Esophagus muscularis mucosa (tissue), 4 donors: ENCODE measurements at regions not wholly inside any gene's neighbourhood (a gene's known extent, or its start where the extent isn't known, plus 50 kb on each side); places are given as distances from the start of the nearest gene placed in this dataset.

ENCODE experiments used
- DNase-seq: peaks from one replicate; pipeline ENCODE4 v3.0.0-alpha.2; 2017; ENCODE audit errors: extremely low spot score
- H3K27ac ChIP-seq, 4 donors: fragments of 200-600 bp; sonication (generic); replicated peaks in 1 of 4; 1 replicate in 3 of 4; 2 replicates in 1 of 4; pipeline ENCODE4 v1.5.1; 2016 to 2019; ENCODE audit warnings: mild to moderate bottlenecking in 1 of 4
- H3K27me3 ChIP-seq, 4 donors: fragments of 200-600 bp; sonication (generic); one replicate each; pipeline versions ENCODE4 v1.5.1 to v1.6.0; 2016 to 2019
- H3K36me3 ChIP-seq, 4 donors: fragments of 200-600 bp; sonication (generic); one replicate each; pipeline ENCODE4 v1.5.1; 2016 to 2019
- H3K4me1 ChIP-seq, 4 donors: fragments of 200-600 bp; sonication (generic); one replicate each; pipeline ENCODE4 v1.5.1; 2016 to 2019
- H3K4me3 ChIP-seq, 4 donors: fragments of 200-600 bp; sonication (generic); 1 replicate in 2 of 4; 2 replicates in 2 of 4; pipeline ENCODE4 v1.5.1; 2016 to 2019; ENCODE audit warnings: mild to moderate bottlenecking in 4 of 4, moderate library complexity in 1 of 4
- H3K9me3 ChIP-seq, 4 donors: fragments of 200-600 bp; sonication (generic); 1 replicate in 3 of 4; 2 replicates in 1 of 4; pipeline ENCODE4 v1.5.1; 2016 to 2019
- EP300 ChIP-seq: sonication (generic); formaldehyde crosslinking; IDR thresholded peaks from one replicate; pipeline ENCODE4 v1.6.1; 2017; ENCODE audit warnings: antibody characterized with exemption
- POLR2A ChIP-seq: fragments of 450-650 bp; IDR thresholded peaks from one replicate; pipeline ENCODE4 v1.6.1; 2017; ENCODE audit warnings: antibody characterized with exemption, moderate library complexity, mild to moderate bottlenecking, low read depth
- POLR2AphosphoS5 ChIP-seq, 2 donors: sonication (generic); formaldehyde crosslinking; IDR thresholded peaks; one replicate each; pipeline ENCODE4 v1.6.1; 2017; ENCODE audit warnings: antibody characterized with exemption in 2 of 2
- WGBS: methylation state at CpG from one replicate; pipeline ENCODE4 v1.1.5; 2018; 5-methylcytosine and 5-hydroxymethylcytosine counted together
- intact Hi-C: fragments of 100-400 bp; cut with DNase I; formaldehyde crosslinking; loops from one replicate; pipeline ENCODE4 v1.15.1; 2023
- TF ChIP-seq, protein P1 (sequence below), 3 experiments: fragments of 200-600 bp in 2 of 3; fragments of 450-650 bp in 1 of 3; sonication (generic) in 2 of 3; IDR thresholded peaks; one replicate each; pipeline ENCODE4 v1.5.1; 2017 to 2019; ENCODE audit warnings: antibody characterized with exemption in 3 of 3, mild to moderate bottlenecking in 2 of 3, moderate library complexity in 1 of 3

- no peak for DNase-seq
- intact Hi-C loops, result no loop called here
- H3K27ac ChIP-seq, result no peak overlapping the region
- H3K27me3 ChIP-seq, result no peaks in the 10 kb centered on the region
- H3K4me3 ChIP-seq, result no peak overlapping the region
- no peaks in the 10 kb centered on the region for H3K4me1 ChIP-seq
- no peaks in the 10 kb centered on the region for H3K36me3 ChIP-seq
- H3K9me3 ChIP-seq, result no peaks in the 10 kb centered on the region
- no peak for TF ChIP-seq POLR2A
- 74% methylated on average over 2 of the region's 2 CpGs for WGBS
These were observed 767.7 kb downstream of the DTWD2 start for GRCh38 chr5:118220556-118221195.

DNA sequence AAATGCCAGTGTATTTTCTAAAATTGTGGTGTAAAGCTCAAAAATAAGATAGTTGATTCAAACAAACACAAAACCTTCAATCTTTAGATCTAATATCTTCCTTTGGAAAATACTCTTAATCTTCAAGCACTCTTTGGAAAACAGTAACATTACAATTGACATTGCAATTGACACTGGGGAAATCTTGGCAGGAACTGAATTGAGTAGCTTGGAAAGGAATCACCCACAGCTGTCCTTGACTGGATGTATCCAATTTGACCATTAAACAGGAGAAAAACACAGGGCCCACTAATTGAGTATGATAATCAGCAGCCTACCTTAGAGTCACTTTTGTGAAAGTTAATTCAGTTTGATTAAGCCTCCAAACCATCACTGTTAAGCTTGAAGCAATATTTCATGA lies 776.7 kb downstream of the DTWD2 start:
- TF ChIP-seq POLR2AphosphoS5 (IDR thresholded peaks at IDR 0.05) (no peak), EP300 (no peak)
- DNase-seq, result no peak
- Histone ChIP-seq H3K9me3 (peaks cover 0 to 19% (median 7%) of the 10 kb centered on the region in 4 donors), H3K4me1 (no peaks in the 10 kb centered on the region), H3K27ac (no peak overlapping the region), H3K36me3 (no peaks in the 10 kb centered on the region), H3K27me3 (no peaks in the 10 kb centered on the region), H3K4me3 (no peak overlapping the region)
- intact Hi-C loops, result no loop called here

DNA sequence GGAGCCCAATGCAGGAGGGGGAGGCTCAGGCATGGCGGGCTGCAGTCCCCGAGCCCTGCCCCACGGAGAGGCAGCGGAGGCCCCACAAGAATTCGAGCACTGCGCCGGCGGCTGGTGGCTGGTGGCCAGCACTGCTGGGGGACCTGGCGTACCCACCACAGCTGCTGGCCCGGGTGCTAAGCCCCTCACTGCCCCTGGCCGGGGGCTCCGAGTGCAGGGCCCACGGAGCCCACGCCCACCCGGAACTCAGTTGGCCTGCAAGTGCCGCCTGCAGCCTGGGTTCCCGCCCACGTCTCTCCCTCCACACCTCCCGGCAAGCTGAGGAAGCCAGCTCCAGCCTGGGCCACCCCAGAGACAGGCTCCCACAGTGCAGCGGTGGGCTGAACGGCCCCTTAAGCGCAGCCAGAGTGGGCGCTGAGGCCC lies 780.3 kb downstream of the DTWD2 start:
- Histone ChIP-seq H3K9me3 (peaks cover 0 to 19% (median 7%) of the 10 kb centered on the region in 4 donors), H3K27ac (no peak overlapping the region), H3K36me3 (no peaks in the 10 kb centered on the region), H3K27me3 (no peaks in the 10 kb centered on the region), H3K4me3 (no peak overlapping the region), H3K4me1 (no peaks in the 10 kb centered on the region)
- intact Hi-C loops, result no loop called here
- DNase-seq, result no peak
- WGBS, result 91% methylated on average over 10 of the region's 23 CpGs
- no peak for TF ChIP-seq EP300
- TF ChIP-seq POLR2AphosphoS5 (IDR thresholded peaks at IDR 0.05), result no peak
- TF ChIP-seq, protein P1, sequence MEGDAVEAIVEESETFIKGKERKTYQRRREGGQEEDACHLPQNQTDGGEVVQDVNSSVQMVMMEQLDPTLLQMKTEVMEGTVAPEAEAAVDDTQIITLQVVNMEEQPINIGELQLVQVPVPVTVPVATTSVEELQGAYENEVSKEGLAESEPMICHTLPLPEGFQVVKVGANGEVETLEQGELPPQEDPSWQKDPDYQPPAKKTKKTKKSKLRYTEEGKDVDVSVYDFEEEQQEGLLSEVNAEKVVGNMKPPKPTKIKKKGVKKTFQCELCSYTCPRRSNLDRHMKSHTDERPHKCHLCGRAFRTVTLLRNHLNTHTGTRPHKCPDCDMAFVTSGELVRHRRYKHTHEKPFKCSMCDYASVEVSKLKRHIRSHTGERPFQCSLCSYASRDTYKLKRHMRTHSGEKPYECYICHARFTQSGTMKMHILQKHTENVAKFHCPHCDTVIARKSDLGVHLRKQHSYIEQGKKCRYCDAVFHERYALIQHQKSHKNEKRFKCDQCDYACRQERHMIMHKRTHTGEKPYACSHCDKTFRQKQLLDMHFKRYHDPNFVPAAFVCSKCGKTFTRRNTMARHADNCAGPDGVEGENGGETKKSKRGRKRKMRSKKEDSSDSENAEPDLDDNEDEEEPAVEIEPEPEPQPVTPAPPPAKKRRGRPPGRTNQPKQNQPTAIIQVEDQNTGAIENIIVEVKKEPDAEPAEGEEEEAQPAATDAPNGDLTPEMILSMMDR (IDR thresholded peaks at IDR 0.05), result no peak
- TF ChIP-seq POLR2A, result no peak

DNA sequence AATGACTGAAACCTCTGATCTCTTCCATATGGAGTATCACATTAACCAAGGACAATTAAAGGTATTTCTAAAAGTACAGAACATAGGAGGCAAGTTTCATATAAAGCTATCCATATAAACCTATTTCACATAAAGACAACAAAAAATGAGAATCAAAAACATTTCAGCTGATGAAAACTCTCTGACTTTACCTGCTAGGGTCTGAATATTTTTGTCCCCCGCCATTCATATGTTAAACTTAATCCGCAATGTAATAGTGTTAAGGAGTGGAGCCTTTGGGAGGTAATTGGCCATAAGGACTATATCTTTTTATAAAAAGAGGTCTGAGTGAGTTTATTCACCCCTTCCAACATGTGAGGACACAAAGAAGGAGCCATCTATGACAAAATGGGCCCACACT lies 788.5 kb downstream of the DTWD2 start:
- no peaks in the 10 kb centered on the region for H3K27me3 ChIP-seq
- peaks cover 0 to 8% (median 3%) of the 10 kb centered on the region in 4 donors for H3K4me1 ChIP-seq
- H3K36me3 ChIP-seq, result no peaks in the 10 kb centered on the region
- no peak for DNase-seq
- TF ChIP-seq EP300, result no peak
- TF ChIP-seq POLR2AphosphoS5 (IDR thresholded peaks at IDR 0.05), result no peak
- no peak for TF ChIP-seq POLR2A
- TF ChIP-seq, protein P1 (IDR thresholded peaks at IDR 0.05), result no peak
- WGBS, result 91% methylated on average over 2 of the region's 2 CpGs
- no peak overlapping the region for H3K27ac ChIP-seq
- H3K4me3 ChIP-seq, result no peak overlapping the region
- intact Hi-C loops, result no loop called here
- H3K9me3 ChIP-seq, result no peaks in the 10 kb centered on the region

DNA sequence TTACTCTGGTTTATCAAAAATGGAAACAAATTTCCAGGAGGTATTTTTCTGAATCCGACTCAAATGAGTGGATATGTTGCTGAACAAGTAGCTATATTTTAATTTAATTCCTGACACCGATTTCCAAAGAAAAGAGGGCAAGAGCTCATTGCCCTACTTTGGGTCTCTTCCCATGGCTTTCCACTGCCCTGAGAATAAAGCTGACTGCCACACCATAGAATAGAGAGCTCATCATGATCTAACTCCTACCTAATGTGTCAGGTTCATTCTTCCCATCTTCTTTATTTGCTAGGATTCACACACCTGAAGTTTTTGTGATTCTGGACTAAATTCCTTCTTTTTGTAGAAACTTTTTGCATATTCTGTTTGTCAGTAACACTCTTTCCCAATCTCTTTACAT lies 792.1 kb downstream of the DTWD2 start:
- Histone ChIP-seq H3K27me3 (no peaks in the 10 kb centered on the region), H3K9me3 (no peaks in the 10 kb centered on the region), H3K27ac (no peak overlapping the region), H3K4me1 (peaks cover 0 to 8% (median 3%) of the 10 kb centered on the region in 4 donors), H3K4me3 (no peak overlapping the region), H3K36me3 (no peaks in the 10 kb centered on the region)
- no peak for DNase-seq
- intact Hi-C loops, result no loop called here
- WGBS, result 96% methylated on average over 2 of the region's 2 CpGs
- TF ChIP-seq EP300, result no peak
- no peak for TF ChIP-seq POLR2A
- TF ChIP-seq, protein P1 (IDR thresholded peaks at IDR 0.05), result no peak
- TF ChIP-seq POLR2AphosphoS5 (IDR thresholded peaks at IDR 0.05), result no peak

DNA sequence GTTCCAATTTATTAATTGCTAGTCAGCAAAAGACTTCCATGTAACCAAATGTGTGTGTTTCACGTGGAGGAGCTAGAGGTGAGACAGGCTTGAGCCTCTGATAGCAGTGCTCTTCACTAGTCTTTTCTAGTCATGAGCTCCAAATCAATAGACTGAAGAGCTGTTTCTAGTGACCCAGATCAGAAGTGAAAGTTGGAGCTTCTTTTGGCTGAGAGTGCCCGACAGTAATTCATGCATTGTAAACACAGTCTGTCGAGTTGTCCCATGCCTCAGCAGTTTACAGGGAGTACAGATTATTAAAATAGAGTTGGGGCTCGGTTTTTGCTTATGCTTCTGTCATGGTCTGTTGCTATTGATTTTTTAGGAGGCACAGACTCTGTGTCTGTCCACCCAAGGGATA lies 793.1 kb downstream of the DTWD2 start:
- intact Hi-C loops, result no loop called here
- no peaks in the 10 kb centered on the region for H3K36me3 ChIP-seq
- H3K27me3 ChIP-seq, result no peaks in the 10 kb centered on the region
- H3K4me1 ChIP-seq, result peaks cover 0 to 12% (median 3%) of the 10 kb centered on the region in 4 donors
- peak overlapping the region in 2 of 4 donors; percentile 1 to 3 for H3K4me3 ChIP-seq
- DNase-seq, result no peak
- no peak overlapping the region for H3K27ac ChIP-seq
- TF ChIP-seq EP300 (no peak), POLR2AphosphoS5 (IDR thresholded peaks at IDR 0.05) (no peak), POLR2A (no peak)
- TF ChIP-seq, protein P1 (IDR thresholded peaks at IDR 0.05), result no peak
- H3K9me3 ChIP-seq, result no peaks in the 10 kb centered on the region
- 49% methylated on average over 4 of the region's 4 CpGs for WGBS
